Muscle of leg (tissue), 3 donors: ENCODE measurements at regions not wholly inside any gene's neighbourhood (a gene's known extent, or its start where the extent isn't known, plus 50 kb on each side); places are given as distances from the start of the nearest gene placed in this dataset.
A peak's percentile ranks its signal among the peaks of the same experiment; 100 is the strongest.

Source experiments
- DNase-seq: peaks from one replicate; pipeline ENCODE4 v3.0.0; 2013
- H3K27ac ChIP-seq: one replicate; pipeline ENCODE4 v1.5.1; 2013; ENCODE audit warnings: mild to moderate bottlenecking, low read length, control low read depth
- H3K27me3 ChIP-seq: one replicate; pipeline ENCODE4 v1.6.1; 2013; ENCODE audit warnings: low read length; ENCODE audit not compliant: control insufficient read depth, insufficient read depth
- H3K36me3 ChIP-seq: one replicate; pipeline ENCODE4 v1.6.1; 2013; ENCODE audit warnings: low read length; ENCODE audit not compliant: control insufficient read depth, insufficient read depth
- H3K4me1 ChIP-seq: one replicate; pipeline ENCODE4 v1.6.1; 2013; ENCODE audit warnings: low read length; ENCODE audit not compliant: control insufficient read depth, insufficient read depth
- H3K4me3 ChIP-seq: one replicate; pipeline ENCODE4 v1.5.1; 2013; ENCODE audit warnings: low read length, control low read depth
- H3K9me3 ChIP-seq: replicated peaks from 2 replicates; pipeline ENCODE4 v1.6.1; 2013; ENCODE audit warnings: low read depth, low read length; ENCODE audit not compliant: control insufficient read depth
- WGBS: methylation state at CpG from one replicate; pipeline ENCODE4 v1.1.5; 2013; ENCODE audit warnings: missing lambda C conversion rate; ENCODE audit not compliant: insufficient coverage; 5-methylcytosine and 5-hydroxymethylcytosine counted together

GRCh38 chr10:132135053-132135872 is 51.5 kb upstream of the DPYSL4 start:
- Histone ChIP-seq H3K9me3 (no peaks in the 10 kb centered on the region), H3K4me3 (no peak overlapping the region), H3K4me1 (peaks cover 48% of the 10 kb centered on the region), H3K27me3 (peaks cover 3% of the 10 kb centered on the region), H3K36me3 (no peaks in the 10 kb centered on the region), H3K27ac (no peak overlapping the region)
- WGBS: 79% methylated on average over 30 of the region's 39 CpGs
- DNase-seq: no peak

- Histone ChIP-seq H3K4me1 (peaks cover 48% of the 10 kb centered on the region), H3K27ac (no peak overlapping the region), H3K36me3 (no peaks in the 10 kb centered on the region), H3K27me3 (peaks cover 3% of the 10 kb centered on the region), H3K4me3 (no peak overlapping the region), H3K9me3 (no peaks in the 10 kb centered on the region)
- DNase-seq: peak; percentile 16
- WGBS: 74% methylated on average over 17 of the region's 22 CpGs
Measured at GRCh38 chr10:132136097-132136521, 50.6 kb upstream of the DPYSL4 start.

GRCh38 chr10:132136689-132137088 is 50.1 kb upstream of the DPYSL4 start:
- Histone ChIP-seq H3K36me3 (no peaks in the 10 kb centered on the region), H3K4me3 (no peak overlapping the region), H3K27me3 (peaks cover 3% of the 10 kb centered on the region), H3K27ac (no peak overlapping the region), H3K9me3 (no peaks in the 10 kb centered on the region), H3K4me1 (peaks cover 43% of the 10 kb centered on the region)
- 70% methylated on average over 8 of the region's 10 CpGs for WGBS
- DNase-seq: no peak
